CD4-positive, alpha-beta T cell (primary cell): ENCODE measurements at regions not wholly inside any gene's neighbourhood (a gene's known extent, or its start where the extent isn't known, plus 50 kb on each side); places are given as distances from the start of the nearest gene placed in this dataset.
"Not testable (repeated sequence)": the region's sequence is repeated elsewhere in the genome, so short reads cannot be mapped to it uniquely, and the experiment has no call there.

Experiments
- ATAC-seq: fragments of 200-7000 bp; cut with Tn5 transposase; one replicate; pipeline ENCODE4 v1.10.0; 2022; ENCODE audit warnings: mild to moderate bottlenecking; ENCODE audit not compliant: poor library complexity
- CTCF ChIA-PET: fragments of 350-600 bp; sonication (Branson Sonifier 250); formaldehyde crosslinking; loops from one replicate; lab custom pipeline; 2021; ENCODE audit warnings: antibody characterized with exemption, inconsistent platforms; lab: Charles Lee
- POLR2A ChIA-PET: fragments of 350-600 bp; sonication (Branson Sonifier 250); formaldehyde crosslinking; loops from one replicate; lab custom pipeline; 2021; ENCODE audit warnings: antibody characterized with exemption, inconsistent platforms; lab: Charles Lee
- DNase-seq, 14 experiments: peaks; one replicate each; pipeline ENCODE4 v3.0.0-alpha.2; 2013 to 2020; ENCODE audit warnings: mixed read lengths in 2 of 14
- H3K27ac ChIP-seq, 2 donors: one replicate each; pipeline versions ENCODE4 v1.5.1 to v1.7.0; 2013; ENCODE audit warnings: low read length in 2 of 2, low read depth in 1 of 2, mild to moderate bottlenecking in 1 of 2
- H3K27me3 ChIP-seq, 2 experiments: 1 replicate in 1 of 2; 2 replicates in 1 of 2; pipeline versions ENCODE4 v1.6.1 to v1.7.0; 2013; ENCODE audit warnings: low read length in 2 of 2, control low read depth in 1 of 2, mild to moderate bottlenecking in 1 of 2, moderate library complexity in 1 of 2; ENCODE audit not compliant: insufficient read depth in 2 of 2, control insufficient read depth in 1 of 2
- H3K36me3 ChIP-seq: one replicate; pipeline ENCODE4 v1.6.1; 2013; ENCODE audit warnings: low read length, control low read depth; ENCODE audit not compliant: insufficient read depth
- H3K4me1 ChIP-seq: one replicate; pipeline ENCODE4 v1.6.1; 2013; ENCODE audit warnings: low read length, control low read depth; ENCODE audit not compliant: insufficient read depth
- H3K4me3 ChIP-seq: one replicate; pipeline ENCODE4 v1.5.1; 2013; ENCODE audit warnings: mild to moderate bottlenecking, low read length, moderate library complexity
- H3K9me3 ChIP-seq, 2 experiments: 1 replicate in 1 of 2; 2 replicates in 1 of 2; pipeline versions ENCODE4 v1.6.1 to v1.7.0; 2013; ENCODE audit warnings: low read length in 2 of 2, mild to moderate bottlenecking in 2 of 2, control low read depth in 1 of 2, moderate library complexity in 1 of 2; ENCODE audit not compliant: control insufficient read depth in 1 of 2, insufficient read depth in 1 of 2
- H3K27ac Mint-ChIP-seq: one replicate; pipeline ENCODE4 v1.8.0; 2020; ENCODE audit warnings: mixed read lengths
- H3K27me3 Mint-ChIP-seq: one replicate; pipeline ENCODE4 v1.8.0; 2021; ENCODE audit warnings: mixed read lengths
- H3K36me3 Mint-ChIP-seq: one replicate; pipeline ENCODE4 v1.8.0; 2021; ENCODE audit warnings: low read depth, mixed read lengths
- H3K4me1 Mint-ChIP-seq: one replicate; pipeline ENCODE4 v1.8.0; 2021; ENCODE audit warnings: low read depth, mixed read lengths
- H3K4me3 Mint-ChIP-seq: one replicate; pipeline ENCODE4 v1.8.0; 2020; ENCODE audit warnings: mild to moderate bottlenecking, mixed read lengths
- H3K9me3 Mint-ChIP-seq: one replicate; pipeline ENCODE4 v1.8.0; 2020; ENCODE audit warnings: mixed read lengths
- intact Hi-C, 2 experiments: fragments of 100-400 bp; cut with DNase I in 1 of 2; cut with micrococcal nuclease in 1 of 2; formaldehyde crosslinking; loops; one replicate each; pipeline versions ENCODE4 v1.15.1 to v1.9.0; 2023 to 2025; cut with DNase I, micrococcal nuclease
- TF ChIP-seq, protein P1 (sequence below): fragments of 200-600 bp; IDR thresholded peaks from one replicate; pipeline ENCODE4 v1.8.0; 2022; ENCODE audit warnings: antibody characterized with exemption, mild to moderate bottlenecking

- Mint-ChIP-seq H3K27ac (no peak overlapping the region), H3K9me3 (no peaks in the 10 kb centered on the region), H3K36me3 (no peaks in the 10 kb centered on the region), H3K4me3 (no peak overlapping the region), H3K27me3 (no peaks in the 10 kb centered on the region), H3K4me1 (no peaks in the 10 kb centered on the region)
- TF ChIP-seq, protein P1, sequence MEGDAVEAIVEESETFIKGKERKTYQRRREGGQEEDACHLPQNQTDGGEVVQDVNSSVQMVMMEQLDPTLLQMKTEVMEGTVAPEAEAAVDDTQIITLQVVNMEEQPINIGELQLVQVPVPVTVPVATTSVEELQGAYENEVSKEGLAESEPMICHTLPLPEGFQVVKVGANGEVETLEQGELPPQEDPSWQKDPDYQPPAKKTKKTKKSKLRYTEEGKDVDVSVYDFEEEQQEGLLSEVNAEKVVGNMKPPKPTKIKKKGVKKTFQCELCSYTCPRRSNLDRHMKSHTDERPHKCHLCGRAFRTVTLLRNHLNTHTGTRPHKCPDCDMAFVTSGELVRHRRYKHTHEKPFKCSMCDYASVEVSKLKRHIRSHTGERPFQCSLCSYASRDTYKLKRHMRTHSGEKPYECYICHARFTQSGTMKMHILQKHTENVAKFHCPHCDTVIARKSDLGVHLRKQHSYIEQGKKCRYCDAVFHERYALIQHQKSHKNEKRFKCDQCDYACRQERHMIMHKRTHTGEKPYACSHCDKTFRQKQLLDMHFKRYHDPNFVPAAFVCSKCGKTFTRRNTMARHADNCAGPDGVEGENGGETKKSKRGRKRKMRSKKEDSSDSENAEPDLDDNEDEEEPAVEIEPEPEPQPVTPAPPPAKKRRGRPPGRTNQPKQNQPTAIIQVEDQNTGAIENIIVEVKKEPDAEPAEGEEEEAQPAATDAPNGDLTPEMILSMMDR: no peak
- ChIA-PET CTCF (no interaction called here), POLR2A (no interaction called here)
- H3K4me3 ChIP-seq: no peak overlapping the region
- intact Hi-C loops: no loop called here
- DNase-seq (no peak), ATAC-seq (no peak)
- H3K36me3 ChIP-seq: no peaks in the 10 kb centered on the region
- H3K9me3 ChIP-seq: no peaks in the 10 kb centered on the region
- no peak overlapping the region for H3K27ac ChIP-seq
- H3K27me3 ChIP-seq: no peaks in the 10 kb centered on the region
- no peaks in the 10 kb centered on the region for H3K4me1 ChIP-seq
Measured at GRCh38 chr6:48658915-48659314, 547.9 kb upstream of the PTCHD4 start.

DNA sequence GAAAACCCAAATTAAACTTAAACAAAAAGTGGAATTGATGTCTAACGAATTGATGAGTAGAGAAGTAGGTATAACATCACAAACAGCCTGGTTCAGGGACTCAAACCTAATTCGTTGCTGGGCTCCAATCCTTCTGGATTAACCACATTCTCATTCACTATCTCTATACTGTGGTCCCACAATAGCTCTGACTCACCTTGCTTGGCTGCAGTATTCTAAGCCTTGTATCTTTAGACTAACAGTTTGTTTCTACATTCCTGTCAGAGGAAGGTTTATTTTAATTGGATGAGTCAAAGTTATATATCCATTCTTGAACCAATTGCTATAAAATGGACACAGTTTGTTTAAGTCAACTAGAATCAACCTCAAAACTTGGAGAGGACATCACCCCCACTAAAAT lies 530.5 kb upstream of the PTCHD4 start:
- Histone ChIP-seq H3K4me1 (no peaks in the 10 kb centered on the region), H3K9me3 (peaks cover 0 to 4% of the 10 kb centered on the region in 2 experiments), H3K27me3 (no peaks in the 10 kb centered on the region), H3K4me3 (no peak overlapping the region), H3K27ac (no peak overlapping the region), H3K36me3 (no peaks in the 10 kb centered on the region)
- no peak for DNase-seq
- ATAC-seq: no peak
- Mint-ChIP-seq H3K9me3 (peaks cover 21% of the 10 kb centered on the region), H3K4me3 (no peak overlapping the region), H3K27me3 (no peaks in the 10 kb centered on the region), H3K4me1 (no peaks in the 10 kb centered on the region), H3K27ac (no peak overlapping the region), H3K36me3 (no peaks in the 10 kb centered on the region)
- CTCF ChIA-PET: no interaction called here
- TF ChIP-seq, protein P1: no peak
- intact Hi-C loops: no loop called here
- POLR2A ChIA-PET: no interaction called here

- H3K36me3 ChIP-seq, H3K4me3 ChIP-seq, H3K4me3 Mint-ChIP-seq, ATAC-seq, DNase-seq, H3K27me3 Mint-ChIP-seq, CTCF ChIA-PET, H3K27ac ChIP-seq, POLR2A ChIA-PET, H3K4me1 Mint-ChIP-seq, H3K9me3 ChIP-seq, H3K4me1 ChIP-seq, H3K27me3 ChIP-seq, H3K27ac Mint-ChIP-seq, intact Hi-C loops, H3K36me3 Mint-ChIP-seq: not testable (repeated sequence)
- peaks cover 18% of the 10 kb centered on the region for H3K9me3 Mint-ChIP-seq
Measured at GRCh38 chr6:48638796-48639195, 527.8 kb upstream of the PTCHD4 start.

- no peaks in the 10 kb centered on the region for H3K27me3 Mint-ChIP-seq
- no peaks in the 10 kb centered on the region for H3K4me1 Mint-ChIP-seq
- Histone ChIP-seq H3K27ac (no peak overlapping the region), H3K4me1 (no peaks in the 10 kb centered on the region), H3K9me3 (no peaks in the 10 kb centered on the region), H3K27me3 (no peaks in the 10 kb centered on the region), H3K4me3 (no peak overlapping the region), H3K36me3 (no peaks in the 10 kb centered on the region)
- H3K9me3 Mint-ChIP-seq: peaks cover 5% of the 10 kb centered on the region
- CTCF ChIA-PET: no interaction called here
- no peak for ATAC-seq
- DNase-seq: no peak
- intact Hi-C loops: no loop called here
- no peak overlapping the region for H3K27ac Mint-ChIP-seq
- TF ChIP-seq, protein P1: no peak
- no peaks in the 10 kb centered on the region for H3K36me3 Mint-ChIP-seq
- POLR2A ChIA-PET: no interaction called here
- no peak overlapping the region for H3K4me3 Mint-ChIP-seq
Measured at GRCh38 chr6:48630511-48630910, 519.5 kb upstream of the PTCHD4 start.
